ENCODE measurements at regions not wholly inside any gene's neighbourhood (a gene's known extent, or its start where the extent isn't known, plus 50 kb on each side); places are given as distances from the start of the nearest gene placed in this dataset.

- no peaks in the 10 kb centered on the region for H3K9me3 Mint-ChIP-seq
- peaks cover 5% of the 10 kb centered on the region for H3K27me3 Mint-ChIP-seq
- no peak overlapping the region for H3K4me3 Mint-ChIP-seq
- ATAC-seq (ENCODE audit: low read depth): no peak
- no peaks in the 10 kb centered on the region for H3K36me3 Mint-ChIP-seq
- no peaks in the 10 kb centered on the region for H3K4me1 Mint-ChIP-seq
- H3K27ac Mint-ChIP-seq: no peak overlapping the region
- DNase-seq (ENCODE audit: low spot score in 2 of 2): no peak
Measured at GRCh38 chr4:54897590-54897989, 227.8 kb downstream of the KDR start.

- no peaks in the 10 kb centered on the region for H3K4me1 Mint-ChIP-seq
- DNase-seq (ENCODE audit: low spot score in 2 of 2): no peak
- ATAC-seq (ENCODE audit: low read depth): no peak
- no peak overlapping the region for H3K27ac Mint-ChIP-seq
- H3K4me3 Mint-ChIP-seq: no peak overlapping the region
- H3K36me3 Mint-ChIP-seq: no peaks in the 10 kb centered on the region
- H3K27me3 Mint-ChIP-seq: no peaks in the 10 kb centered on the region
- H3K9me3 Mint-ChIP-seq: no peaks in the 10 kb centered on the region
Measured at GRCh38 chr4:54882616-54883015, 224.9 kb downstream of the KIT start.

GRCh38 chr4:54879576-54879975 is 221.8 kb downstream of the KIT start:
- Mint-ChIP-seq H3K36me3 (no peaks in the 10 kb centered on the region), H3K27me3 (no peaks in the 10 kb centered on the region), H3K4me1 (no peaks in the 10 kb centered on the region), H3K4me3 (no peak overlapping the region), H3K9me3 (no peaks in the 10 kb centered on the region), H3K27ac (no peak overlapping the region)
- no peak for DNase-seq (ENCODE audit: low spot score in 2 of 2)
- no peak for ATAC-seq (ENCODE audit: low read depth)

DNA sequence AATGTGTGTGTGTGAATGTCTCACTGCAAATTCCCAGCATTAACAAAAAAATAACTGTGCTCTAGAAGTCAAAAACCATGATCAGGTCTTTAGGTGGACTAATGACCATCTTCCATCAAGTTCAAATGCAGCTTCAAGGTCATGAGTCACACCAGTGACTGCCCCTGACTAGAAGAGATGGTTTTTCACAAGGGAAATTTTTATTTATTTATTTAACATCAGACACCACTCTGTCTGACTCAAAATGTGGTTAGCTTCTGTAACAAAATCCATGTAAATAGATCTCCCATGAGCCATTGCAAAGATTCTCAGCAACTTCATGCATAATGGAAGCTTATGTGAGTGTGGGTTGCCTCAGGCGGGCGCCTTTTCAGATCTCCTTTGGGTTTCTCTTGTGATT is 219.2 kb downstream of the KIT start:
- Mint-ChIP-seq H3K4me1 (no peaks in the 10 kb centered on the region), H3K27me3 (peaks cover 3% of the 10 kb centered on the region), H3K4me3 (no peak overlapping the region), H3K27ac (no peak overlapping the region), H3K9me3 (no peaks in the 10 kb centered on the region), H3K36me3 (no peaks in the 10 kb centered on the region)
- ATAC-seq (ENCODE audit: low read depth) (no peak), DNase-seq (ENCODE audit: low spot score in 2 of 2) (no peak)

- no peaks in the 10 kb centered on the region for H3K4me1 Mint-ChIP-seq
- ATAC-seq (ENCODE audit: low read depth) (no peak), DNase-seq (ENCODE audit: low spot score in 2 of 2) (no peak)
- H3K36me3 Mint-ChIP-seq: no peaks in the 10 kb centered on the region
- H3K4me3 Mint-ChIP-seq: no peak overlapping the region
- H3K27ac Mint-ChIP-seq: no peak overlapping the region
- peaks cover 12% of the 10 kb centered on the region for H3K27me3 Mint-ChIP-seq
- peaks cover 2% of the 10 kb centered on the region for H3K9me3 Mint-ChIP-seq
Measured at GRCh38 chr4:54872261-54872660, 214.5 kb downstream of the KIT start.

DNA sequence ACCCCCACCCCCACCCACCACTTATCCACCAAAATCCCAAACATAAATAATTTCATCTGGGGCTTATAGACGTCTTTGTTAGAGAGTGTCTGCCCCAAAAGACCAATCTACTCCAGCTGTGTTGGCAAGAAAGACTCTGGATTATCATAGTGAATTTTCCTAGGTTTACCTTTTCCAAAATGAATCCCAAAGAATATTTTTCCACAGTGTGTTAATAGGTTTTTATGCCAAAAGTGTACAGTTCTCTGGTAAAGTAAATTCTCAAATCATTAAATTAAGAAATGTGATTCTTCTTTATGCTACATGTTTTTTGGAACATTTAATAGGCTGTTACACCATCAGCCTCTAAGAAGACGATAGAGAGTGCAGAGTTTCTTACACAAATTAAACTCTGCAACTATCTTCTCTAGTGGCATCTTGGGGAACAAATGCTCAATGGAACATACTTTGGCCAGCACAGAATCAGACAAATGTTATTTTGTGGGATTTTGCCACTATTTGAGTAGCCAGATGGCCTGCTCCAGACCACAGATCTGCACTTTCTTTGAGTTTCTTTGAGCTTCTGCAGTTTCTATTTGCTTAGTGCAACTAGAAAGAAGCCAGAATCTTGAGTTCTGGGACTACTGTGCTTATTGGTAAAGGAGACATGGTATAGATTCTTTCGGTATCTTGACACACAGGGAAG is 206.0 kb downstream of the KIT start:
- H3K36me3 Mint-ChIP-seq: no peaks in the 10 kb centered on the region
- no peak overlapping the region for H3K27ac Mint-ChIP-seq
- H3K27me3 Mint-ChIP-seq: peaks cover 2% of the 10 kb centered on the region
- no peak overlapping the region for H3K4me3 Mint-ChIP-seq
- peaks cover 4% of the 10 kb centered on the region for H3K9me3 Mint-ChIP-seq
- ATAC-seq (ENCODE audit: low read depth) (no peak), DNase-seq (ENCODE audit: low spot score in 2 of 2) (no peak)
- H3K4me1 Mint-ChIP-seq: no peaks in the 10 kb centered on the region

DNA sequence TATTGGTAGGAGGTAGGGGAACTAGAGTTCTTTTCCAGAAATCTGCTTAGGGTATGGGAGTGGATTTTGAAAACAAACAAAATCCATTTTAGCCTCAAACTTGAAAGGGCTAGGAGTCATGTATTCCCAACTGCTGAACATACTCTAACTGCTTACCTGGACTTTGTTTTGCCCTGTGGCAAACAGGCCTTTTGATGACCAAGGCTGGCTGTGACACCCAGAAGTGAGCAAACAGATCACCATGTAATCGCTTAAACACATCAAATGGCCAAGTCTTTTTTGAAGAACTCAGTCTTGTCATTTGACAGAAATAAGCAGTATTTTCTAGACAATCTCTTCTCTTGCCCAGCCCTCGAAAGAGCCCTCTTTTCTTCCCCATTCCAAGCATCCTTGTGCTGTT is 203.4 kb downstream of the KIT start:
- H3K36me3 Mint-ChIP-seq: no peaks in the 10 kb centered on the region

GRCh38 chr4:54855191-54855854 is 197.6 kb downstream of the KIT start:
- DNase-seq (ENCODE audit: low spot score in 2 of 2) (no peak), ATAC-seq (ENCODE audit: low read depth) (no peak)
- Mint-ChIP-seq H3K36me3 (no peaks in the 10 kb centered on the region), H3K27me3 (peaks cover 8% of the 10 kb centered on the region), H3K27ac (no peak overlapping the region), H3K4me3 (no peak overlapping the region), H3K4me1 (no peaks in the 10 kb centered on the region), H3K9me3 (peaks cover 1% of the 10 kb centered on the region)

More for the DNA sequence above, 203.4 kb downstream of the KIT start:
- Mint-ChIP-seq H3K27me3 (peaks cover 8% of the 10 kb centered on the region), H3K4me3 (no peak overlapping the region), H3K27ac (no peak overlapping the region), H3K9me3 (peaks cover 4% of the 10 kb centered on the region), H3K4me1 (no peaks in the 10 kb centered on the region)
- DNase-seq (ENCODE audit: low spot score in 2 of 2) (no peak), ATAC-seq (ENCODE audit: low read depth) (no peak)

GRCh38 chr4:54852602-54853001 is 194.8 kb downstream of the KIT start:
- DNase-seq (ENCODE audit: low spot score in 2 of 2): no peak
- H3K27me3 Mint-ChIP-seq: peaks cover 8% of the 10 kb centered on the region
- H3K27ac Mint-ChIP-seq: no peak overlapping the region
- H3K9me3 Mint-ChIP-seq: peaks cover 1% of the 10 kb centered on the region
- ATAC-seq (ENCODE audit: low read depth): no peak
- H3K4me3 Mint-ChIP-seq: no peak overlapping the region
- H3K36me3 Mint-ChIP-seq: no peaks in the 10 kb centered on the region
- H3K4me1 Mint-ChIP-seq: no peaks in the 10 kb centered on the region

DNA sequence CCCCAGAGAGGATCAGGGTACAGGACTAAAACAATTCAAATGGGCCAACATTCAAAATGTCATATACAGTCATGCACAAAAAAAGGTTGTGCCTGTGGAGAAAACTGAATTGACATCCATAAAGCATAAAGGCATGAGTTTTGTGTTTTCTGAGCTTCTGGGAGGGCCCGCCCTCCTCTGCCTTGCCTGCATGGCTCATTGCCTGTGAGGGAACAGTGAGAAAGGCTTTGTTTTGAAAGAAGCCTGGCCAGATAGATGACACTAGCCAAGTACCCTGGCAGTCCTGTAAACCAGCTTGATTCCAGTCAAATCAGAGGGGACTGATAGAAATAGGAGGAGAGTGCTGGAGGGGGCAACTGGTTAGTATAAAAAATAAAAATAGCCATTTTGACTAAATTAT is 194.3 kb downstream of the KIT start:
- ATAC-seq (ENCODE audit: low read depth) (no peak), DNase-seq (ENCODE audit: low spot score in 2 of 2) (no peak)
- Mint-ChIP-seq H3K27ac (no peak overlapping the region), H3K36me3 (no peaks in the 10 kb centered on the region), H3K27me3 (peaks cover 5% of the 10 kb centered on the region), H3K4me3 (no peak overlapping the region), H3K9me3 (peaks cover 1% of the 10 kb centered on the region), H3K4me1 (no peaks in the 10 kb centered on the region)

GRCh38 chr4:54844911-54845310 is 187.2 kb downstream of the KIT start:
- no peaks in the 10 kb centered on the region for H3K9me3 Mint-ChIP-seq
- no peaks in the 10 kb centered on the region for H3K36me3 Mint-ChIP-seq
- peaks cover 4% of the 10 kb centered on the region for H3K27me3 Mint-ChIP-seq
- no peak overlapping the region for H3K27ac Mint-ChIP-seq
- DNase-seq (ENCODE audit: low spot score in 2 of 2): no peak
- ATAC-seq (ENCODE audit: low read depth): no peak
- H3K4me1 Mint-ChIP-seq: no peaks in the 10 kb centered on the region
- H3K4me3 Mint-ChIP-seq: no peak overlapping the region

GRCh38 chr4:54843946-54844345 is 186.2 kb downstream of the KIT start:
- H3K27me3 Mint-ChIP-seq: peaks cover 4% of the 10 kb centered on the region
- no peak overlapping the region for H3K4me3 Mint-ChIP-seq
- no peaks in the 10 kb centered on the region for H3K4me1 Mint-ChIP-seq
- no peaks in the 10 kb centered on the region for H3K36me3 Mint-ChIP-seq
- no peaks in the 10 kb centered on the region for H3K9me3 Mint-ChIP-seq
- ATAC-seq (ENCODE audit: low read depth) (no peak), DNase-seq (ENCODE audit: low spot score in 2 of 2) (no peak)
- H3K27ac Mint-ChIP-seq: no peak overlapping the region

GRCh38 chr4:54843106-54843505 is 185.3 kb downstream of the KIT start:
- no peak overlapping the region for H3K27ac Mint-ChIP-seq
- no peaks in the 10 kb centered on the region for H3K4me1 Mint-ChIP-seq
- no peak for DNase-seq (ENCODE audit: low spot score in 2 of 2)
- H3K4me3 Mint-ChIP-seq: no peak overlapping the region
- no peaks in the 10 kb centered on the region for H3K36me3 Mint-ChIP-seq
- ATAC-seq (ENCODE audit: low read depth): no peak
- peaks cover 4% of the 10 kb centered on the region for H3K27me3 Mint-ChIP-seq
- H3K9me3 Mint-ChIP-seq: no peaks in the 10 kb centered on the region

DNA sequence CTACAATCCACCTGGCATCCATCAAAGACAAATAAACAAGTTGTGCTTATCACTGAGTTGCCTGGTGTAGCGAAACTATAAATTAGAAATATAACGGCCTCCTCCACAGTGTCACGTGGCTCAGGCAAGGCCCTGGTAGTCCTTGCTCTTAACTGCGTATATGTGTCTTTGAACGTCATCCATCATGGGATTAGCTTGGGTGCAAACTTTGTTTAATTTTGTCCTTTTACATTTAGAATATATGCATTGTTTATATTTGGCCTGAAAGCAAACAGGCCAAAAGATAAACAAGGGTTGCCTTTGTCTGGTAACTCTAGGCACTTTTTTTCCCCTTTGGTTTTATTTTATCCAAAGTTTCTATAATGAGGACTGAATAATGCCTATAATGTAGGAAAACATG is 184.9 kb downstream of the KIT start:
- no peaks in the 10 kb centered on the region for H3K36me3 Mint-ChIP-seq
- no peaks in the 10 kb centered on the region for H3K27me3 Mint-ChIP-seq
- H3K4me1 Mint-ChIP-seq: no peaks in the 10 kb centered on the region
- no peak overlapping the region for H3K4me3 Mint-ChIP-seq
- DNase-seq (ENCODE audit: low spot score in 2 of 2) (no peak), ATAC-seq (ENCODE audit: low read depth) (no peak)
- no peak overlapping the region for H3K27ac Mint-ChIP-seq
- H3K9me3 Mint-ChIP-seq: no peaks in the 10 kb centered on the region

GRCh38 chr4:54842226-54842625 is 184.5 kb downstream of the KIT start:
- DNase-seq (ENCODE audit: low spot score in 2 of 2) (no peak), ATAC-seq (ENCODE audit: low read depth) (no peak)
- Mint-ChIP-seq H3K27ac (no peak overlapping the region), H3K4me3 (no peak overlapping the region), H3K9me3 (no peaks in the 10 kb centered on the region), H3K27me3 (no peaks in the 10 kb centered on the region), H3K36me3 (no peaks in the 10 kb centered on the region), H3K4me1 (no peaks in the 10 kb centered on the region)

All from memory B cell (primary cell).